ENCODE measurements at regions not wholly inside any gene's neighbourhood (a gene's known extent, or its start where the extent isn't known, plus 50 kb on each side); places are given as distances from the start of the nearest gene placed in this dataset.
"Not testable (repeated sequence)": the region's sequence is repeated elsewhere in the genome, so short reads cannot be mapped to it uniquely, and the experiment has no call there.

DNA sequence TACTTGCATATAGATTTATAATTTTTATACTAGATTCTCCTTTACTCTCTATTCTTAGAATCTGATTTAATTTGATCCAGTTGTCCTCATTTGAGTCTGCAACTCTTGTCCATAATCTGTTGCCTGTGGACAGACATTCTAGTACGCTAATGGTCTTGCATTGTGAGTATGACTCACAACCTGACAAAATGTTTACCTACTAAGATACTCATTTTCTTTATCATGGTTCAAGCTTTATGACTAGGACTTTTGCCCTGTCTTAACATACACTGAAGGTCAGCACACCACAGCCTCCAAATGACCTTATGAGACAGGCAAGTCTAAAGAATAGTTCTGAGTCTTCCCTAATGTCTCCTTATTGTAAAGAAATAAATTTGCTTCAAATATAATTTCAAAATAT, 142.3 kb upstream of the CDH7 start:
- H3K27me3 Mint-ChIP-seq, result no peaks in the 10 kb centered on the region
- ChIA-PET CTCF (no interaction called here), POLR2A (no interaction called here)
- H3K4me3 Mint-ChIP-seq, result no peak overlapping the region
- DNase-seq, result no peak
- no peaks in the 10 kb centered on the region for H3K36me3 Mint-ChIP-seq
- peaks cover 17% of the 10 kb centered on the region for H3K9me3 Mint-ChIP-seq
- no peak overlapping the region for H3K27ac Mint-ChIP-seq
- H3K4me1 Mint-ChIP-seq (ENCODE audit: low read depth), result no peaks in the 10 kb centered on the region
- intact Hi-C loops (cut with micrococcal nuclease), result no loop called here

- ChIA-PET POLR2A (no interaction called here), CTCF (no interaction called here)
- H3K27ac Mint-ChIP-seq, result no peak overlapping the region
- no peak for DNase-seq
- no peaks in the 10 kb centered on the region for H3K36me3 Mint-ChIP-seq
- no peaks in the 10 kb centered on the region for H3K4me1 Mint-ChIP-seq (ENCODE audit: low read depth)
- intact Hi-C loops (cut with micrococcal nuclease), result no loop called here
- no peak overlapping the region for H3K4me3 Mint-ChIP-seq
- H3K9me3 Mint-ChIP-seq, result peaks cover 17% of the 10 kb centered on the region
- no peaks in the 10 kb centered on the region for H3K27me3 Mint-ChIP-seq
Measured at GRCh38 chr18:65607161-65607560, 143.7 kb upstream of the CDH7 start.

- intact Hi-C loops (cut with micrococcal nuclease), result no loop called here
- Mint-ChIP-seq H3K9me3 (peaks cover 17% of the 10 kb centered on the region), H3K4me1 (ENCODE audit: low read depth) (no peaks in the 10 kb centered on the region), H3K27me3 (no peaks in the 10 kb centered on the region), H3K4me3 (no peak overlapping the region), H3K27ac (no peak overlapping the region), H3K36me3 (no peaks in the 10 kb centered on the region)
- POLR2A ChIA-PET, result no interaction called here
- CTCF ChIA-PET, result no interaction called here
- DNase-seq, result no peak
Measured at GRCh38 chr18:65606551-65607130, 144.2 kb upstream of the CDH7 start.

DNA sequence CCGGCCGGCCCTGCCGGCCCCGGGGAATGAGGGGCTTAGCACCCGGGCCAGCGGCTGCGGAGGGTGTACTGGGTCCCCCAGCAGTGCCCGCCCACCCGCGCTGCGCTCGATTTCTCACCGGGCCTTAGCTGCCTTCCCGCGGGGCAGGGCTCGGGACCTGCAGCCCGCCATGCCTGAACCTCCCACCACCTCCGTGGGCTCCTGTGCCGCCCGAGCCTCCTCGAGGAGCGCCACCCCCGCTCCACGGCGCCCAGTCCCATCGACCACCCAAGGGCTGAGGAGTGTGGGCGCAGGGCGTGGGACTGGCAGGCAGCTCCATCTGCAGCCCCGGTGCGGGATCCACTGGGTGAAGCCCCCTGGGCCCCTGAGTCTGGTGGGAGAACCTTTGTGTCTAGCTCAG, 145.5 kb upstream of the CDH7 start:
- CTCF ChIA-PET; H3K36me3 Mint-ChIP-seq; H3K27me3 Mint-ChIP-seq; H3K4me3 Mint-ChIP-seq; H3K27ac Mint-ChIP-seq; intact Hi-C loops (cut with micrococcal nuclease); H3K4me1 Mint-ChIP-seq (ENCODE audit: low read depth); POLR2A ChIA-PET; DNase-seq: not testable (repeated sequence)
- H3K9me3 Mint-ChIP-seq, result peaks cover 15% of the 10 kb centered on the region

DNA sequence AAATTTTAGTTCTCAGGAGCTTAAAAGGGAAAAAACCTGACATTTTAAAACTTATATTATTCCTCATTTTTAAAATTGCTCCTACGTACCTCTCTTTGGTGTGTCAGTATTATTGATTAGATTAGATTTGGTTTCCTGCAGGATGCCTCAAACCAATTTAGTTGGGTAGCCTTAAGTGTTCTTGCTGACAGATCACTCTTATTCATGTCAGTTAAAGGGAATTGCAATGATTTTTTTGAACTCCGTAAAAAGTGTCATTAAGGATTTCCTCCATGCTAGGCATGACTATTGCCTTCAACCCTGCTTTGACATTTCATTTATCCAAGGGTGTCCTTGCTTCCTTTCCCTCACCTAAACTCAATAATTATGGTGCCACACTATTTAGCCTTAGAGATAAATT, 149.0 kb upstream of the CDH7 start:
- H3K4me3 Mint-ChIP-seq, result no peak overlapping the region
- H3K36me3 Mint-ChIP-seq, result no peaks in the 10 kb centered on the region
- no peaks in the 10 kb centered on the region for H3K4me1 Mint-ChIP-seq (ENCODE audit: low read depth)
- POLR2A ChIA-PET, result no interaction called here
- CTCF ChIA-PET, result no interaction called here
- intact Hi-C loops (cut with micrococcal nuclease), result no loop called here
- DNase-seq, result no peak
- H3K27ac Mint-ChIP-seq, result no peak overlapping the region
- H3K9me3 Mint-ChIP-seq, result peaks cover 11% of the 10 kb centered on the region
- no peaks in the 10 kb centered on the region for H3K27me3 Mint-ChIP-seq

GRCh38 chr18:65592435-65592834, 158.4 kb upstream of the CDH7 start:
- no peaks in the 10 kb centered on the region for H3K27me3 Mint-ChIP-seq
- H3K4me1 Mint-ChIP-seq (ENCODE audit: low read depth), result no peaks in the 10 kb centered on the region
- H3K4me3 Mint-ChIP-seq, result no peak overlapping the region
- ChIA-PET POLR2A (no interaction called here), CTCF (no interaction called here)
- H3K9me3 Mint-ChIP-seq, result peaks cover 8% of the 10 kb centered on the region
- intact Hi-C loops (cut with micrococcal nuclease), result no loop called here
- no peaks in the 10 kb centered on the region for H3K36me3 Mint-ChIP-seq
- no peak overlapping the region for H3K27ac Mint-ChIP-seq
- DNase-seq, result no peak

GRCh38 chr18:65587491-65587890, 163.3 kb upstream of the CDH7 start:
- Mint-ChIP-seq H3K4me1 (ENCODE audit: low read depth) (no peaks in the 10 kb centered on the region), H3K27me3 (no peaks in the 10 kb centered on the region), H3K4me3 (no peak overlapping the region), H3K27ac (no peak overlapping the region), H3K9me3 (peaks cover 20% of the 10 kb centered on the region), H3K36me3 (no peaks in the 10 kb centered on the region)
- intact Hi-C loops (cut with micrococcal nuclease), result no loop called here
- POLR2A ChIA-PET, result no interaction called here
- CTCF ChIA-PET, result no interaction called here
- no peak for DNase-seq

DNA sequence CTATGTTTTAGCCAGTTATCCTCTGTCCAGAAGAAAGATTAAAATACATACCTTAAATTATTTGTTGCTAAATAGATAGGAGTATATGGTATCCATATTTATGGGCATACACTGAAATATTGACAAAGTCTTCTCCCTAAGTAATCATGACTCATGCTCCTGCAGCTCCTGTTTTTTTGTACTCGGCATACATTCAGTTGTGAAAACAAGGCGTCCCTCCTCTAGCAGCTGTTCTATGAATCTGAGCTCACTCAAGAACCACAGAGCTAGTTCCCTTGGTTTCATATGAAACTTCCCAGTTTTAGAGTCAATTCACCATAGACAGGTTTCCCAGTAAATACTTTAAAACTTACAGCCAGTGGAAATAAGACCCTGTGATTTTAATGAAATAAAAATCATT, 168.7 kb upstream of the CDH7 start:
- CTCF ChIA-PET; H3K27ac Mint-ChIP-seq; POLR2A ChIA-PET; H3K36me3 Mint-ChIP-seq; DNase-seq; H3K27me3 Mint-ChIP-seq; H3K4me3 Mint-ChIP-seq; H3K4me1 Mint-ChIP-seq (ENCODE audit: low read depth); intact Hi-C loops (cut with micrococcal nuclease): not testable (repeated sequence)
- peaks cover 18% of the 10 kb centered on the region for H3K9me3 Mint-ChIP-seq

DNA sequence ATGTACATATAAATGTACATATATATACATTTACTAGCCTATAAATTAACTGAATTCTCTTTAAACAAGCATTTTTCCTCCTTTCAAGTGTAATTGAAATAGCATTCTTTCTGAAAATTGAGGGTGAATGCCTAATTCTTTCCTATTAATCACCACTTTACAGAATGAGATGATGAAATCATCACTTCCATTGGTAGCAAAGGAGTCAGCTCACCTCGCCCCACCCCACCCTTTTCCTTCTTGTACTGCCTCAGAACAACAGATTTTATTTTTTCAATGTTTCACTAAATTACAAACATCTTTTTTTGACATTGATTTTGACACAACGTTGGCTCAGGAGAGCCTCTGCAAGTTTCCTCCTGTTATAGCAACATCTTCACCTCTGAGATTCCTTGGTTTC, 181.9 kb upstream of the CDH7 start:
- Mint-ChIP-seq H3K9me3 (peaks cover 12% of the 10 kb centered on the region), H3K4me1 (ENCODE audit: low read depth) (no peaks in the 10 kb centered on the region), H3K36me3 (no peaks in the 10 kb centered on the region), H3K27me3 (no peaks in the 10 kb centered on the region), H3K27ac (no peak overlapping the region), H3K4me3 (no peak overlapping the region)
- no peak for DNase-seq
- ChIA-PET CTCF (no interaction called here), POLR2A (no interaction called here)
- intact Hi-C loops (cut with micrococcal nuclease), result no loop called here

GRCh38 chr18:65567372-65567771, 183.4 kb upstream of the CDH7 start:
- intact Hi-C loops (cut with micrococcal nuclease), result no loop called here
- Mint-ChIP-seq H3K36me3 (no peaks in the 10 kb centered on the region), H3K27ac (no peak overlapping the region), H3K4me3 (no peak overlapping the region), H3K4me1 (ENCODE audit: low read depth) (no peaks in the 10 kb centered on the region), H3K27me3 (no peaks in the 10 kb centered on the region), H3K9me3 (peaks cover 16% of the 10 kb centered on the region)
- no peak for DNase-seq
- CTCF ChIA-PET, result interaction anchor here (0.6 kb wide), 1 partner anchor 1548 kb away, joined by 3 read pairs; no protein-coding TSS in a partner anchor
- POLR2A ChIA-PET, result no interaction called here

- Mint-ChIP-seq H3K27ac (no peak overlapping the region), H3K9me3 (peaks cover 6% of the 10 kb centered on the region), H3K4me3 (no peak overlapping the region), H3K36me3 (no peaks in the 10 kb centered on the region), H3K4me1 (ENCODE audit: low read depth) (no peaks in the 10 kb centered on the region), H3K27me3 (no peaks in the 10 kb centered on the region)
- no peak for DNase-seq
- intact Hi-C loops (cut with micrococcal nuclease), result no loop called here
- ChIA-PET POLR2A (no interaction called here), CTCF (no interaction called here)
Measured at GRCh38 chr18:65548316-65548715, 202.5 kb upstream of the CDH7 start.

GRCh38 chr18:65547046-65547445, 203.8 kb upstream of the CDH7 start:
- ChIA-PET POLR2A (no interaction called here), CTCF (no interaction called here)
- H3K27me3 Mint-ChIP-seq, result no peaks in the 10 kb centered on the region
- DNase-seq, result no peak
- H3K36me3 Mint-ChIP-seq, result no peaks in the 10 kb centered on the region
- no peak overlapping the region for H3K27ac Mint-ChIP-seq
- peaks cover 6% of the 10 kb centered on the region for H3K9me3 Mint-ChIP-seq
- no peak overlapping the region for H3K4me3 Mint-ChIP-seq
- intact Hi-C loops (cut with micrococcal nuclease), result no loop called here
- no peaks in the 10 kb centered on the region for H3K4me1 Mint-ChIP-seq (ENCODE audit: low read depth)

- ChIA-PET CTCF (no interaction called here), POLR2A (no interaction called here)
- DNase-seq, result no peak
- intact Hi-C loops (cut with micrococcal nuclease), result no loop called here
- peaks cover 9% of the 10 kb centered on the region for H3K9me3 Mint-ChIP-seq
- H3K27me3 Mint-ChIP-seq, result no peaks in the 10 kb centered on the region
- no peak overlapping the region for H3K4me3 Mint-ChIP-seq
- no peak overlapping the region for H3K27ac Mint-ChIP-seq
- H3K4me1 Mint-ChIP-seq (ENCODE audit: low read depth), result no peaks in the 10 kb centered on the region
- no peaks in the 10 kb centered on the region for H3K36me3 Mint-ChIP-seq
Measured at GRCh38 chr18:65544701-65545100, 206.1 kb upstream of the CDH7 start.
